Osteoblast (primary cell): ENCODE measurements at regions not wholly inside any gene's neighbourhood (a gene's known extent, or its start where the extent isn't known, plus 50 kb on each side); places are given as distances from the start of the nearest gene placed in this dataset.
"Not testable (repeated sequence)": the region's sequence is repeated elsewhere in the genome, so short reads cannot be mapped to it uniquely, and the experiment has no call there.

ENCODE experiments used
- DNase-seq: peaks from one replicate; pipeline ENCODE4 v3.0.0; 2011; ENCODE audit warnings: low spot score, mixed read lengths; ENCODE audit not compliant: insufficient read length; ENCODE audit errors: missing footprints
- H2AFZ ChIP-seq: 2 replicates; pipeline ENCODE4 v1.6.0; 2011; ENCODE audit warnings: mild to moderate bottlenecking, low read length
- H3K27ac ChIP-seq: 2 replicates; pipeline ENCODE4 v1.5.1; 2011; ENCODE audit warnings: mild to moderate bottlenecking, low read depth, low read length, moderate library complexity
- H3K27me3 ChIP-seq: 2 replicates; pipeline ENCODE4 v1.6.0; 2012; ENCODE audit warnings: mild to moderate bottlenecking, control low read depth, inconsistent platforms, low read length, moderate library complexity; ENCODE audit not compliant: insufficient read depth
- H3K36me3 ChIP-seq: 2 replicates; pipeline ENCODE4 v1.5.1; 2011; ENCODE audit warnings: mild to moderate bottlenecking, low read length, control low read depth, moderate library complexity; ENCODE audit not compliant: insufficient read depth
- H3K4me1 ChIP-seq: 2 replicates; pipeline ENCODE4 v1.5.1; 2011; ENCODE audit warnings: mild to moderate bottlenecking, low read length, control low read depth, moderate library complexity; ENCODE audit not compliant: insufficient read depth
- H3K4me2 ChIP-seq: 2 replicates; pipeline ENCODE4 v1.6.0; 2011; ENCODE audit warnings: mild to moderate bottlenecking, low read length; ENCODE audit not compliant: insufficient read depth
- H3K4me3 ChIP-seq: fragments of 200-600 bp; sonication (generic); 3 replicates; pipeline ENCODE4 v1.5.1; 2012; ENCODE audit warnings: mild to moderate bottlenecking, low read length, inconsistent platforms; ENCODE audit not compliant: insufficient read depth
- H3K79me2 ChIP-seq: 2 replicates; pipeline ENCODE4 v1.6.0; 2012; ENCODE audit warnings: mild to moderate bottlenecking, low read length, control low read depth, inconsistent platforms; ENCODE audit not compliant: insufficient read depth
- H3K9me3 ChIP-seq: 2 replicates; pipeline ENCODE4 v1.5.1; 2011; ENCODE audit warnings: low read depth, low read length, control low read depth
- H4K20me1 ChIP-seq: 2 replicates; pipeline ENCODE4 v1.6.0; 2012; ENCODE audit warnings: mild to moderate bottlenecking, low read length, control low read depth; ENCODE audit not compliant: insufficient read depth
- TF ChIP-seq, protein P1 (sequence below): IDR thresholded peaks from 2 replicates; pipeline ENCODE4 v1.5.1; 2011; ENCODE audit warnings: mild to moderate bottlenecking, low read depth, low read length, moderate library complexity; ENCODE audit errors: extremely low read depth

DNA sequence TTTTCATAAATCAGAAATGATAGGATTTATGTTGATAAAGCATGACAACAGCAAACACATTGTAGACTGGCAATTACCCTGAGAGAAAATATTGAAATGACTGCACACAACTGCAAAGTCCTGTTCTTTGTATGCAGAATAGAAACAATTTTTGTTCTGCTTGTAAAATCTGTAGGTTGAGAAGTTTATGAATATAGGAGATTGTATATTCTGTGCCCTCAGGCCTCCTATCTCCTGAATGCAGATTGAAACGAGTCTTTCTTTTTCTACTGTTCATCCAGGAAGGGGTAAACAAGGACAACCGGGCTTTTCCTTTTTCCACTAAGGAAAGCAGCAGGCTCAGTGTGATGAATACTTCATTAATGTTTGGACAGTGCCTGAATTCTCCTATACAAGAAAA is 95.0 kb upstream of the HAPLN1 start:
- H3K4me3 ChIP-seq: no peak overlapping the region
- no peak overlapping the region for H3K4me2 ChIP-seq
- TF ChIP-seq, protein P1, sequence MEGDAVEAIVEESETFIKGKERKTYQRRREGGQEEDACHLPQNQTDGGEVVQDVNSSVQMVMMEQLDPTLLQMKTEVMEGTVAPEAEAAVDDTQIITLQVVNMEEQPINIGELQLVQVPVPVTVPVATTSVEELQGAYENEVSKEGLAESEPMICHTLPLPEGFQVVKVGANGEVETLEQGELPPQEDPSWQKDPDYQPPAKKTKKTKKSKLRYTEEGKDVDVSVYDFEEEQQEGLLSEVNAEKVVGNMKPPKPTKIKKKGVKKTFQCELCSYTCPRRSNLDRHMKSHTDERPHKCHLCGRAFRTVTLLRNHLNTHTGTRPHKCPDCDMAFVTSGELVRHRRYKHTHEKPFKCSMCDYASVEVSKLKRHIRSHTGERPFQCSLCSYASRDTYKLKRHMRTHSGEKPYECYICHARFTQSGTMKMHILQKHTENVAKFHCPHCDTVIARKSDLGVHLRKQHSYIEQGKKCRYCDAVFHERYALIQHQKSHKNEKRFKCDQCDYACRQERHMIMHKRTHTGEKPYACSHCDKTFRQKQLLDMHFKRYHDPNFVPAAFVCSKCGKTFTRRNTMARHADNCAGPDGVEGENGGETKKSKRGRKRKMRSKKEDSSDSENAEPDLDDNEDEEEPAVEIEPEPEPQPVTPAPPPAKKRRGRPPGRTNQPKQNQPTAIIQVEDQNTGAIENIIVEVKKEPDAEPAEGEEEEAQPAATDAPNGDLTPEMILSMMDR: no peak
- H2AFZ ChIP-seq: no peak overlapping the region
- H3K4me1 ChIP-seq: no peaks in the 10 kb centered on the region
- H4K20me1 ChIP-seq: no peaks in the 10 kb centered on the region
- no peaks in the 10 kb centered on the region for H3K27me3 ChIP-seq
- H3K79me2 ChIP-seq: no peaks in the 10 kb centered on the region
- no peak overlapping the region for H3K27ac ChIP-seq
- no peaks in the 10 kb centered on the region for H3K9me3 ChIP-seq
- no peaks in the 10 kb centered on the region for H3K36me3 ChIP-seq
- DNase-seq: no peak

DNA sequence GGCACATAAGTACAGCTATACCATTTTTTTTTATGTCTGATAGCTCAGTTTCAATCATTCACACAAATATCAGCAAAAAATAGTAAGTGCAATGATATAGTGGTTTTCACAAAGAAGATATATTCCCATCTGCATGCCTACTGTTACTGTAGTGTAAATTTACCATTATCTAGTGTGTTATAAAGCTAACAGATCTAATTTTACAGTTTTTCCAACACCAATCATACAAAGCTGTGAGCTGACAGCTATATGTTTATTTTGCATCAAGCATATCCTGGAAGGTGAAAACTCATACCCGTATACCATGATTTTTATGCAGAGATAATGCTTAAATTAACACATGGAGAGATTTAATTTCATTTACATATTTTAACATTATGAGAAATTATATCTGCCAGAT is 89.9 kb upstream of the HAPLN1 start:
- DNase-seq: no peak
- TF ChIP-seq, protein P1: no peak
- H4K20me1 ChIP-seq: no peaks in the 10 kb centered on the region
- no peaks in the 10 kb centered on the region for H3K4me1 ChIP-seq
- H3K27me3 ChIP-seq: no peaks in the 10 kb centered on the region
- H3K27ac ChIP-seq: no peak overlapping the region
- H3K36me3 ChIP-seq: no peaks in the 10 kb centered on the region
- no peaks in the 10 kb centered on the region for H3K9me3 ChIP-seq
- H3K4me2 ChIP-seq: no peak overlapping the region
- H2AFZ ChIP-seq: no peak overlapping the region
- H3K79me2 ChIP-seq: no peaks in the 10 kb centered on the region
- no peak overlapping the region for H3K4me3 ChIP-seq

DNA sequence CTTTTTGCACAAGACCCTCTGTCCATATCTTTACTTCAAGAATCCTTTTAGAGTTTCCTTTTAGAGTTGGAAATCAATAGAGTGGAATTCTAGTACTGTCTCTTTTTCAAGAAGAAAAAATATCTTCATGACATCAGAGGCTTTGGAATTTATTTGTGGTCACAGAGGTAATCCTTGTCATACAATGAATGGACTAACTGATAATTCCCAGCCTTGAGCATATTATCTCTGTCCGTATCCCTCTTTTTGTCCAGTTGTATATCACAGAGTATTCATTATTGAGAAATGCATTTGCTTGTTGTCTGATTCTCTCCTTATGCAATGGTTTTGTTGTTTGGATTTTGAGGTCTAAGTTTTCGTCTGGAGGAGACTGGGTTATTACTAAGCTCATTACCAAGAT is 82.0 kb upstream of the HAPLN1 start:
- H3K4me1 ChIP-seq: no peaks in the 10 kb centered on the region
- TF ChIP-seq, protein P1: no peak
- no peak overlapping the region for H3K27ac ChIP-seq
- no peak overlapping the region for H2AFZ ChIP-seq
- no peaks in the 10 kb centered on the region for H3K27me3 ChIP-seq
- H4K20me1 ChIP-seq: no peaks in the 10 kb centered on the region
- H3K9me3 ChIP-seq: no peaks in the 10 kb centered on the region
- no peaks in the 10 kb centered on the region for H3K79me2 ChIP-seq
- H3K36me3 ChIP-seq: no peaks in the 10 kb centered on the region
- no peak overlapping the region for H3K4me2 ChIP-seq
- DNase-seq: peak; percentile 35
- H3K4me3 ChIP-seq: no peak overlapping the region

DNA sequence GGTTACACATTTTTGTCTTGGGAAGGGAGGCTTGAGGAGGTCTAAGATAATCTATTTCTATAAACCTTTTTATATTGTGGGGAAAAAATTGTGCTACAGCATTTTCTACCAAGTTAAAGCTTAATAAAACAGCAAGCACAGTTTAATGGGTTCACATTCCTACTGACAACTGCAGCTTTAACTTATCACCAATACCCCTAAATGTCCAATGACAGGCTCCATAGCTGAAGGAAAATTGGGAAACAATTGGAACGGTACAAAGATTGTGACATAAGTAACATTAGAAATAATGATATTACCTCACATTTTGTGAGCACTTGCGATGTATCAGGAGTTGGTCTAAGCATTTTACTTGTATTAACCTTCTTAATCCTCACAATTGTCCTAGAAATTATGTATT is 79.5 kb upstream of the HAPLN1 start:
- Histone ChIP-seq H2AFZ (no peak overlapping the region), H3K4me2 (no peak overlapping the region), H4K20me1 (no peaks in the 10 kb centered on the region), H3K79me2 (no peaks in the 10 kb centered on the region), H3K4me1 (no peaks in the 10 kb centered on the region), H3K9me3 (no peaks in the 10 kb centered on the region), H3K27me3 (no peaks in the 10 kb centered on the region), H3K27ac (no peak overlapping the region), H3K36me3 (no peaks in the 10 kb centered on the region), H3K4me3 (no peak overlapping the region)
- DNase-seq: no peak
- TF ChIP-seq, protein P1: no peak

DNA sequence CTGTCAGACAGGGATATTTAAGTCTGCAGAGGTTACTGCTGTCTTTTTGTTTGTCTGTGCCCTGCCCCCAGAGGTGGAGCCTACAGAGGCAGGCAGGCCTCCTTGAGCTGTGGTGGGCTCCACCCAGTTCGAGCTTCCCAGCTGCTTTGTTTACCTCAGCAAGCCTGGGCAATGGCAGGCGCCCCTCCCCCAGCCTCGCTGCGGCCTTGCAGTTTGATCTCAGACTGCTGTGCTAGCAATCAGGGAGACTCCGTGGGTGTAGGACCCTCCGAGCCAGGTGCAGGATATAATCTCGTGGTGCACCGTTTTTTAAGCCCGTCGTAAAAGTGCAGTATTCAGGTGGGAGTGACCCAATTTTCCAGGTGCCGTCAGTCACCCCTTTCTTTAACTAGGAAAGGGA is 78.4 kb upstream of the HAPLN1 start:
- not testable (repeated sequence) for H3K4me2 ChIP-seq, H3K27me3 ChIP-seq, H3K9me3 ChIP-seq, H4K20me1 ChIP-seq, H3K4me3 ChIP-seq, H3K27ac ChIP-seq, H2AFZ ChIP-seq, DNase-seq, H3K79me2 ChIP-seq, H3K4me1 ChIP-seq, H3K36me3 ChIP-seq
